ENCODE measurements at regions not wholly inside any gene's neighbourhood (a gene's known extent, or its start where the extent isn't known, plus 50 kb on each side); places are given as distances from the start of the nearest gene placed in this dataset.

GRCh38 chr6:94501516-94501915, 1075.8 kb upstream of the MANEA start:
- no peak for TF ChIP-seq CTCF (IDR thresholded peaks at IDR 0.05; ENCODE audit: low read depth, low read length, missing control alignments)
- no peak overlapping the region for H3K4me3 ChIP-seq (ENCODE audit: low read depth, low read length)
- no peak for DNase-seq (ENCODE audit: low read depth)

- TF ChIP-seq CTCF (IDR thresholded peaks at IDR 0.05; ENCODE audit: low read depth, low read length, missing control alignments): no peak
- DNase-seq (ENCODE audit: low read depth): no peak
- H3K4me3 ChIP-seq (ENCODE audit: low read depth, low read length): no peak overlapping the region
Measured at GRCh38 chr6:94498099-94498498, 1078.7 kb upstream of the EPHA7 start.

- no peak for TF ChIP-seq CTCF (IDR thresholded peaks at IDR 0.05; ENCODE audit: low read depth, low read length, missing control alignments)
- DNase-seq (ENCODE audit: low read depth): no peak
- no peak overlapping the region for H3K4me3 ChIP-seq (ENCODE audit: low read depth, low read length)
Measured at GRCh38 chr6:94494500-94494899, 1075.1 kb upstream of the EPHA7 start.

GRCh38 chr6:94487371-94487770, 1068.0 kb upstream of the EPHA7 start:
- TF ChIP-seq CTCF (IDR thresholded peaks at IDR 0.05; ENCODE audit: low read depth, low read length, missing control alignments): no peak
- DNase-seq (ENCODE audit: low read depth): no peak
- H3K4me3 ChIP-seq (ENCODE audit: low read depth, low read length): no peak overlapping the region

- no peak for TF ChIP-seq CTCF (IDR thresholded peaks at IDR 0.05; ENCODE audit: low read depth, low read length, missing control alignments)
- H3K4me3 ChIP-seq (ENCODE audit: low read depth, low read length): no peak overlapping the region
- DNase-seq (ENCODE audit: low read depth): no peak
Measured at GRCh38 chr6:94478133-94479005, 1059.0 kb upstream of the EPHA7 start.

- no peak for DNase-seq (ENCODE audit: low read depth)
- no peak for TF ChIP-seq CTCF (IDR thresholded peaks at IDR 0.05; ENCODE audit: low read depth, low read length, missing control alignments)
- H3K4me3 ChIP-seq (ENCODE audit: low read depth, low read length): no peak overlapping the region
Measured at GRCh38 chr6:94468830-94469229, 1049.5 kb upstream of the EPHA7 start.

- no peak for DNase-seq (ENCODE audit: low read depth)
- no peak overlapping the region for H3K4me3 ChIP-seq (ENCODE audit: low read depth, low read length)
- TF ChIP-seq CTCF (IDR thresholded peaks at IDR 0.05; ENCODE audit: low read depth, low read length, missing control alignments): no peak
Measured at GRCh38 chr6:94464018-94464510, 1044.7 kb upstream of the EPHA7 start.

All from GM12864 (cell line).